MM.1S (cell line): ENCODE measurements at regions not wholly inside any gene's neighbourhood (a gene's known extent, or its start where the extent isn't known, plus 50 kb on each side); places are given as distances from the start of the nearest gene placed in this dataset.

Experiments used
- EZH2 ChIP-seq: fragments of 300-600 bp; sonication (generic); optimal IDR thresholded peaks from 2 replicates; pipeline ENCODE3; 2017; ENCODE audit warnings: low read depth, mild to moderate bottlenecking, antibody characterized with exemption, low read length, mixed read lengths
- EZH2phosphoT487 ChIP-seq: fragments of 300-600 bp; sonication (generic); IDR thresholded peaks from 2 replicates; pipeline ENCODE4 v1.6.1; 2018; ENCODE audit warnings: antibody characterized with exemption, low read length
- TF ChIP-seq, protein P1 (sequence below): fragments of 300-600 bp; sonication (generic); IDR thresholded peaks from 2 replicates; pipeline ENCODE4 v1.5.1; 2016; ENCODE audit warnings: antibody characterized with exemption, low read length, mixed read lengths

DNA sequence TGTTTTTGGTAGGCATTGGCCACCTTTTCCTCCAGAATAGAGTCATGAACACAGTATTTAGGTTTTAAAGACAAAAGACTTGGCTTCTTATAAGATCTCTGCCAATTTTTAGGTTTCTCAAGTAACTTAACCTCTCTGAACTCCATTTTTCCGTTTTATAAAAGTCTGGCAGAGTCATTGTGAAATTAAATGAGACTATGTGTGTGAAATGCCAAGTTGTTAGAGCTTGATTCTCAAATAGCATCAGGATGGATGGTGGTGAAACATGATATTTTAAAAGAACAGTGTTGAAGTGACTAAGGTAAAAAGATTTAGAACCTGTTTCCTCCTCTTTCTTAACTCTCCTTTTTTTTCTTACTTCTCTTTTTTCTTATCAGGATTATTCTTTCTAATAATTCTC lies 617.7 kb upstream of the SLITRK1 start:
- TF ChIP-seq, protein P1, sequence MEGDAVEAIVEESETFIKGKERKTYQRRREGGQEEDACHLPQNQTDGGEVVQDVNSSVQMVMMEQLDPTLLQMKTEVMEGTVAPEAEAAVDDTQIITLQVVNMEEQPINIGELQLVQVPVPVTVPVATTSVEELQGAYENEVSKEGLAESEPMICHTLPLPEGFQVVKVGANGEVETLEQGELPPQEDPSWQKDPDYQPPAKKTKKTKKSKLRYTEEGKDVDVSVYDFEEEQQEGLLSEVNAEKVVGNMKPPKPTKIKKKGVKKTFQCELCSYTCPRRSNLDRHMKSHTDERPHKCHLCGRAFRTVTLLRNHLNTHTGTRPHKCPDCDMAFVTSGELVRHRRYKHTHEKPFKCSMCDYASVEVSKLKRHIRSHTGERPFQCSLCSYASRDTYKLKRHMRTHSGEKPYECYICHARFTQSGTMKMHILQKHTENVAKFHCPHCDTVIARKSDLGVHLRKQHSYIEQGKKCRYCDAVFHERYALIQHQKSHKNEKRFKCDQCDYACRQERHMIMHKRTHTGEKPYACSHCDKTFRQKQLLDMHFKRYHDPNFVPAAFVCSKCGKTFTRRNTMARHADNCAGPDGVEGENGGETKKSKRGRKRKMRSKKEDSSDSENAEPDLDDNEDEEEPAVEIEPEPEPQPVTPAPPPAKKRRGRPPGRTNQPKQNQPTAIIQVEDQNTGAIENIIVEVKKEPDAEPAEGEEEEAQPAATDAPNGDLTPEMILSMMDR = no peak
- no peak for TF ChIP-seq EZH2phosphoT487
- TF ChIP-seq EZH2 = no peak
